ENCODE measurements at regions not wholly inside any gene's neighbourhood (a gene's known extent, or its start where the extent isn't known, plus 50 kb on each side); places are given as distances from the start of the nearest gene placed in this dataset.
"Not testable (repeated sequence)": the region's sequence is repeated elsewhere in the genome, so short reads cannot be mapped to it uniquely, and the experiment has no call there.

- no peak for DNase-seq (ENCODE audit: low spot score)
- in situ Hi-C loops (cut with HindIII; ENCODE audit: low sequenced_read_pairs): no loop called here
Measured at GRCh38 chr9:71441266-71441665, 319.8 kb upstream of the TRPM3 start.

GRCh38 chr9:71431931-71432330 is 310.5 kb upstream of the TRPM3 start:
- no peak for DNase-seq (ENCODE audit: low spot score)
- in situ Hi-C loops (cut with HindIII; ENCODE audit: low sequenced_read_pairs): no loop called here

DNA sequence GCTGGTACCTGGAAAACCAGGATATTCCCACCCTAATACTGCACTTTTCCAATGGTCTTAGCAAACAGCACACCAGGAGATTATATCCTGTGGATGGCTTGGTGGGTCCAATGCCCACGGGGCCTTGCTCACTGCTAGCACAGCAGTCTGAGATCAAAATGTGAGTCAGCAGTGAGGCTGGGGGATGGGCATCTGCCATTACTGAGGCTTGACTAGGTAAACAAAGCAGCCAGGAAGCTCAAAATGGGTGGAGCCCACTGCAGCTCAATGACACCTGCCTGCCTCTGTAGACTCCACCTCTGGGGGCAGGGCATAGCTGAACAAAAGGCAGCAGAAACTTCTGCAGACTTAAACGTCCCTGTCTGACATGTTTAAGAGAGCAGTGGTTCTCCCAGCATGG is 285.9 kb upstream of the TRPM3 start:
- DNase-seq (ENCODE audit: low spot score); in situ Hi-C loops (cut with HindIII; ENCODE audit: low sequenced_read_pairs): not testable (repeated sequence)

- DNase-seq (ENCODE audit: low spot score): peak; percentile 72
- in situ Hi-C loops (cut with HindIII; ENCODE audit: low sequenced_read_pairs): no loop called here
Measured at GRCh38 chr9:71403106-71403505, 281.7 kb upstream of the TRPM3 start.

DNA sequence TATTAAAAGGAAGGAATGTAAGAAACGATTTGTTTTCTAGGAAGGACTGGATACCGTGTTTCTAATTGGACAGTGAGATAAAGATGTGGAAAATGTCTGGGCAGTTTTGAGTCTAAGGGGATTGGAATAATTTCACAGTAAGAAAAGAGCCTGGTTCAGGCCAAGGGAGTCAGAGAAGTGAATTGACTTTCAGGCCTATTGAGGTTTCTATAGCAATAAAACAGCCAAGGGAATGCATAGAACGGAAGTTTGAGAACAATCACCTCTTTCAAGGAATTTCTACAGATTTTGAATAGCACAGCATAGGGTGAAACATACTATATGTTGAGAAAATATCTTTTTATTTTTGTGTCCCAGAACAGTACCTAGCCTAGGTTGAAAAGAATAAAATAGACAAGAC is 271.6 kb upstream of the TRPM3 start:
- no peak for DNase-seq (ENCODE audit: low spot score)
- in situ Hi-C loops (cut with HindIII; ENCODE audit: low sequenced_read_pairs): no loop called here

- no peak for DNase-seq (ENCODE audit: low spot score)
- in situ Hi-C loops (cut with HindIII; ENCODE audit: low sequenced_read_pairs): no loop called here
Measured at GRCh38 chr9:71384343-71384742, 262.9 kb upstream of the TRPM3 start.

DNA sequence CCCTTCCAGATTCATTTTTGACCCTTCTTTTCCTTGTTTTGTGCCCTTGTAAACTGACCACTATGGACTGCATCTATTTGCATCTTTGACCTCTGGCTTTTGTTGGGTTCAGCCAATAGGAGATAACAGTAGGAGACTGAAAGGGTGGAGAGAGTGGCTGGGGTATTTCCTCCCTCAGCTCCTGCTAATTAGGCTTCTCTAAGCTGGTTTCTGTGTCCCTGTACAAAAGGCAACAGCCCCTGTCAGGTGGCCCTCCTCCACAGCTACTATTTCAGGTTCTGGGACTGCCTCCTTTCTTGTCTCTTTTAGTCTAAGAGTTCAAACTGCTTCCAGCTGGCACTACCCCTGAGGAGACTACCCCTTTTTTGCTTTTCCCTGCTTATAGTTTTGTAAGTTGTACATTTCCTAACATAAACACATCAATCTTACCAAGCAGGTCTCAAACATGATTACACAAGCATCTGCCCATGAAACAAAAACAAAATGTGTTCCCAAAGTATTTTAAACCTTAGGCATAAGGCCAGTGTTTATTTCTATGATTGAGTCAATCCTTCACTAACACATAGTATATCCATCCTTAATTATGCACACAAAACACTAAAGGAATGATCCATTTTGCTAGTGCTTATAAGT is 262.0 kb upstream of the TRPM3 start:
- in situ Hi-C loops (cut with HindIII; ENCODE audit: low sequenced_read_pairs): no loop called here
- DNase-seq (ENCODE audit: low spot score): no peak

DNA sequence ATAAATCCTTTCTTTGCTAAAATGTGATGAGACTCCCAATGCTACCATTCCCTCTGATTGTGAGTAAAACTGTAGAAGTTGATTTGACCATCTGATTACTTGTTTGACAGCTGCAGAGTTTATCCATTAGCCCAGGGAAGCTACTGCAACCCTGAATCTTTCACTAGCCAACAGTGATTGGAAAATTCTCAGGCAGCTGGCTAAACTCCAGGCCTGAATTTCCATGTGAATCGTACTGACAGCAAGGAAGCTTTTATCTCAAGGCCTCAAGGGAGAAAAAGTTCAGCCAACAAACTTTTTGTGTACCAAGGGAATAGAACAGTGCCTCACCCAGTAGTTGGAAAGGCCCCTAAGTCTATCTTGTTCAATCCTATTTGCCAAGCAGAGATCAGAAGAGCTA is 246.7 kb upstream of the TRPM3 start:
- DNase-seq (ENCODE audit: low spot score): peak; percentile 29
- in situ Hi-C loops (cut with HindIII; ENCODE audit: low sequenced_read_pairs): no loop called here

DNA sequence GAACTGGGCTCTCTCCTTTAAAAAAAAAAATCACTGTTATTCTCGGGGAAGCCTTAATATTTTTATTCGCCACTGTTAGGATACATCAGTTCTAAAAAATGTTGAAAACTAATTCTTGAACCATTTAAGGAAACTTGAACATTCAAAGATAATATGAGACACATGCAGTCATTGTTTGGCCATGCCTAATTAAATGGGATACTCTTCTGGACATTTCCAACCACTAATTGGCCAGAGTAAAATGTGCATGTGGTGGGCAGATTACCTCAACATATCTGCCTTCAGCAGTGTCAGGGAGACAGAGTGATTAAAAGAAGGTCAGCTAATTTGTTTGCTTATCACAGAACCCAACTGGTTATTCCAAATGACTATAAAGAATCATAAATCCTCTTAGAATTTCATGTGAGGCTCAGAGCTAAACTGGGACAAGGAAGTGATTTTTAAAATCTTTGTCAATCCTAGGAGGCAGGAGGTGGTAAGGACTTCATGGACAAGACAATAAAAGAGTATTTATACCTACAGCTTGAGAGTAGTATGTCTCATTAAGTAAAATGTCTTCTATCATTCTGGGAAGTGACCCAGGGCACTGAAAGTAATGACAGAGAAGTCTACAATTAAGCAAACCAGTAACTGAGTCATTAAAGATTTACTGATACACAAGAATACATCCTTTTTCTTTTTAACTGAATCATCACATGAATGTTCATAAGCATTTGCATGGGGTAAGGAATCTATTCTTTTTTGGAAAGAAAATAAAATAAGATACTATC is 242.9 kb upstream of the TRPM3 start:
- no peak for DNase-seq (ENCODE audit: low spot score)
- in situ Hi-C loops (cut with HindIII; ENCODE audit: low sequenced_read_pairs): no loop called here

- no peak for DNase-seq (ENCODE audit: low spot score)
- in situ Hi-C loops (cut with HindIII; ENCODE audit: low sequenced_read_pairs): no loop called here
Measured at GRCh38 chr9:71363286-71363961, 242.0 kb upstream of the TRPM3 start.

DNA sequence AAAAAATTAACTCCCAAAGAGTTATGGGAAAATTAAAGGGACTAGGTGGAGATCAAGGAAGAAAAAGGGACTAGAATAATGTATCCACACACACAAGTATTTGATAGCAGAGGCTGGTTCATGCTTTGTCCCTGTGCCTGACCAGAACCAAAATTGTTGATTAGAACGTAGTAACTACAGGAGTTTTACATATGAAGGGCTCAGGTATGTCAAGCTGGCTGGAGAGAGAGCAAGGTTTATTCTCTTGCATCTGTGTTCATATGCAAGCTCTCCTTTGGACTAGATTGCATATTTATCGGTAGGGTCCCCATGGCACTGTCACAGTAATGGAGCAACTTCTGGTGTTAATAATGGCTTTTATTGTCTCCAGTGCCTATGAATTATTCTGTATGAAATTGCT is 239.9 kb upstream of the TRPM3 start:
- in situ Hi-C loops (cut with HindIII; ENCODE audit: low sequenced_read_pairs): no loop called here
- no peak for DNase-seq (ENCODE audit: low spot score)

GRCh38 chr9:71357346-71357745 is 235.9 kb upstream of the TRPM3 start:
- DNase-seq (ENCODE audit: low spot score): no peak
- in situ Hi-C loops (cut with HindIII; ENCODE audit: low sequenced_read_pairs): no loop called here

DNA sequence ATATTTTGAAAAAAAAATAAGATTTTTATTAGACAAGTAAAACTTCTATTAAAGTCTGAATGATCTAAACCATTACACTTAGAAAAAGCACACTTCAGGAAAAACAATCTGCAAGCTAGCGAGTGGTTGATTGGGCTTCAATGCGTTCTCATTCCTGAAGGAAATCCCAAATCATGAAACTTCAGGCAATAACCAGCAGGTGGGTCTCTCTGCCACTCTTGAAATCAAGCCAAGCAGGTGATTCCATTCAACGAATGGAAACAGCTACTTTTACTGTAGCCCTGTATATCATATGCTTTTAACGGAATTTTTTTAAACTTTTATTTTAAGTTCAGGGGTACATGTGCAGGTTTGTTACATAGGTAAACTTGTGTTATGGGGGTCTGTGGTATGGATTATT is 234.5 kb upstream of the TRPM3 start:
- in situ Hi-C loops (cut with HindIII; ENCODE audit: low sequenced_read_pairs): no loop called here
- DNase-seq (ENCODE audit: low spot score): no peak

GRCh38 chr9:71353720-71354119 is 232.3 kb upstream of the TRPM3 start:
- DNase-seq (ENCODE audit: low spot score): no peak
- in situ Hi-C loops (cut with HindIII; ENCODE audit: low sequenced_read_pairs): no loop called here

DNA sequence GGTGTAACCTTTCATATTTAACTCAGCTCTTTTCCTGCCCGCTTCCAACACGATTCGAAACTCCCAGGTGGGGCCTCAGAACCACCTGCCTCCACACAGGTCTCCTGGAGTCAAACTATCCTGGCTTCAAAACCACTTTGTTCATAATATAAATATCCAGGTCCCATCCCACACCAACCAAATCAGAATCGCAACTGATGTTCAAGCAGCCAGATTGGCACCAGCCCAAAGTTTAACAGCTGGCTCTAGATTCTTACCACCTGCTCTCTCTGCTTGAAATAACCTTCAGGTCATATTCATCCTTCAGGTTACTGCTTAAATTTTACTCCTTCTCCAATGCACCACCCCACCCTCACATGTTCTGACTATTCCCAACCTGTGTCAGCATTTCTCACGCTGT is 231.4 kb upstream of the TRPM3 start:
- DNase-seq (ENCODE audit: low spot score): peak; percentile 27
- in situ Hi-C loops (cut with HindIII; ENCODE audit: low sequenced_read_pairs): no loop called here

- in situ Hi-C loops (cut with HindIII; ENCODE audit: low sequenced_read_pairs): no loop called here
Measured at GRCh38 chr9:71349218-71349617, 227.8 kb upstream of the TRPM3 start.

DNA sequence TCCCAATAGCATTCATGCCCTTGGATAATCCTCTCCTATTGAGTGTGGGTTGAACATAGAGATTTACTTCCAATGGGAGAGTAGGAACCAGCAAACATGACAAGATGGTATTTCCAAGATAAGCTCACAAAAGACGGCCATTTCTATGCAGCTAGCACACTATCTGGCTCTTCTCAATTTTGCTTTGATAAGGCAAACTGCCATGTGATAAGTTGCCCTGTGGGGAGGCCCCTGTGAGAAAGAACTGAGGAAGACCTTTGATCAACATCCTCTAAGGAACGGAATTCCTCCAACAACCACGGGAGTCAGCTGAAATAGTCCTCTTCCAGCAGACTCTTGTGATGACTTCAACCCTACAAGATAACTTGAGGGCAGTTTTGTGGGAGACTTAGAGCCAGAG is 211.9 kb upstream of the TRPM3 start:
- in situ Hi-C loops (cut with HindIII; ENCODE audit: low sequenced_read_pairs): no loop called here
- no peak for DNase-seq (ENCODE audit: low spot score)

More at GRCh38 chr9:71349218-71349617, 227.8 kb upstream of the TRPM3 start:
- DNase-seq (ENCODE audit: low spot score): no peak

DNA sequence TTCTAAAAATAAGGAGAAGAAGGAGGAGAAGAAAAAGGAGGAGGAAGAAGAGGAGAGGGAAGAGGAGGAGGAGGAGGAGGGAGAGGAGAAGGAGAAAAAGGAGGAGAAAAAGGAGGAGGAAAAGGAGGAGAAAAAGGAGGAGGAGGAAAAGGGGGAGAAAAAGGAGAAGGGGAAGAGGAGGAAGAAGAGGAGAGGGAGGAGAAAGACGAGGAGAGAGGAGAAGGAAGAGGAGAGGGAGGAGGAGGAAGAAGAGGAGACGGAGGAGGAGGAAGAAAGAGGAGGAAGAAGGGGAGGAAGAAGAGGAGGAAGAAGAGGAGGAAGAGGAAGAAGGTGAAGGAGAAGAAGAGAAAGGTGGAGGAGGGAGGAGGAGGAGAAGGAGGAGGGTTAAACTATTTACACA is 210.2 kb upstream of the TRPM3 start:
- in situ Hi-C loops (cut with HindIII; ENCODE audit: low sequenced_read_pairs): no loop called here
- DNase-seq (ENCODE audit: low spot score): no peak

DNA sequence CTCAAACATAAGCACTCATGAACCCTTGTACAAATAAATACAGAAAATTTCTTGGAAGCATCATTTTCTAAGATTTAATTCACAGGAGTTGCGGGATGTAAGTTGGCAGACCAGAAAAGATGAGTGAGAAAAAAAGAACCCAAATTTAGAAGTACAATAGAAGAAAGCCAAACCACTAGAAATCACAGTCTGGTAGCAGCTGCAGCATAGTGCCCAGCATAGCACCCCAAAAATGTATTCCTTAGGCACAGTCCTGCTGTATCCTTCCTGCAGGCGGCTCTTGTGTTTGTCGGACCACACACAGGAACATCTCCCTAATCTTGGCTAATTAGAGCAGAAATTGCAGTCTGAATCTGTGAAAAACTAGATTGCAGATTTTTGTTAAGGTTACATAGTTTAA is 208.5 kb upstream of the TRPM3 start:
- in situ Hi-C loops (cut with HindIII; ENCODE audit: low sequenced_read_pairs): no loop called here
- DNase-seq (ENCODE audit: low spot score): peak; percentile 21

- in situ Hi-C loops (cut with HindIII; ENCODE audit: low sequenced_read_pairs): no loop called here
- no peak for DNase-seq (ENCODE audit: low spot score)
Measured at GRCh38 chr9:71326360-71326759, 204.9 kb upstream of the TRPM3 start.

- DNase-seq (ENCODE audit: low spot score): no peak
- in situ Hi-C loops (cut with HindIII; ENCODE audit: low sequenced_read_pairs): no loop called here
Measured at GRCh38 chr9:71323357-71323756, 201.9 kb upstream of the TRPM3 start.

Data from G401 (cell line).